Osteocyte (in vitro differentiated cells): ENCODE measurements at regions not wholly inside any gene's neighbourhood (a gene's known extent, or its start where the extent isn't known, plus 50 kb on each side); places are given as distances from the start of the nearest gene placed in this dataset.

Experiments used
- DNase-seq: peaks from one replicate; pipeline ENCODE4 v3.0.0; 2021; ENCODE audit warnings: mixed read lengths; ENCODE audit not compliant: unreplicated experiment; ENCODE audit errors: extremely low spot score
- H3K27ac Mint-ChIP-seq: one replicate; pipeline ENCODE4 v1.8.0; 2021; ENCODE audit warnings: mild to moderate bottlenecking, mixed read lengths; ENCODE audit not compliant: unreplicated experiment
- H3K27me3 Mint-ChIP-seq: one replicate; pipeline ENCODE4 v1.8.0; 2021; ENCODE audit warnings: mixed read lengths; ENCODE audit not compliant: unreplicated experiment
- H3K36me3 Mint-ChIP-seq: one replicate; pipeline ENCODE4 v1.8.0; 2021; ENCODE audit warnings: mixed read lengths; ENCODE audit not compliant: unreplicated experiment
- H3K4me1 Mint-ChIP-seq: one replicate; pipeline ENCODE4 v1.8.0; 2021; ENCODE audit warnings: mixed read lengths; ENCODE audit not compliant: unreplicated experiment
- H3K4me3 Mint-ChIP-seq: one replicate; pipeline ENCODE4 v1.8.0; 2021; ENCODE audit warnings: mild to moderate bottlenecking, moderate library complexity, mixed read lengths; ENCODE audit not compliant: unreplicated experiment
- H3K9me3 Mint-ChIP-seq: one replicate; pipeline ENCODE4 v1.8.0; 2021; ENCODE audit warnings: mixed read lengths; ENCODE audit not compliant: unreplicated experiment
- TF ChIP-seq, protein P1 (sequence below): fragments of 200-600 bp; sonication (generic); IDR thresholded peaks from 2 replicates; pipeline ENCODE4 v1.5.0; 2021; ENCODE audit warnings: antibody characterized with exemption, mild to moderate bottlenecking, moderate library complexity

DNA sequence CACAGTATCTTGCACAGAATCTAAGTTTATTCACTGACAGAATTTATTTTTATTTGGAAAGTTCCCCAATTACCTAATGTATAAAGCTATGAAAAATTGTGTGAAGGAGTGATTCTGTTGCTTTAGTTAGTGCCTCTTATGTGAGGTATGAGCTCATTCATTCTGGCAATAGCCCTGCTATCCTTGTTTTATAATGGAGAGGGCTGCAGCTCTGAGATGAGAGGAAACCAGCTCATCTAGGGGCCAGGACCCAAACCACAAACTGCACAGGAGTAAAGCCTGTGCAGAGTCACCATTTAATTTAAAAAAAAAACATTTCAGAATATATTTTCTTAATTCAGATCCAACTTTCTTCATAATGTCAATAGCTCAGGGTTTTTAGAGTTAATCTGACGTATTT lies 383.0 kb downstream of the TMEM182 start:
- H3K4me3 Mint-ChIP-seq = no peak overlapping the region
- no peak overlapping the region for H3K27ac Mint-ChIP-seq
- no peaks in the 10 kb centered on the region for H3K4me1 Mint-ChIP-seq
- TF ChIP-seq, protein P1, sequence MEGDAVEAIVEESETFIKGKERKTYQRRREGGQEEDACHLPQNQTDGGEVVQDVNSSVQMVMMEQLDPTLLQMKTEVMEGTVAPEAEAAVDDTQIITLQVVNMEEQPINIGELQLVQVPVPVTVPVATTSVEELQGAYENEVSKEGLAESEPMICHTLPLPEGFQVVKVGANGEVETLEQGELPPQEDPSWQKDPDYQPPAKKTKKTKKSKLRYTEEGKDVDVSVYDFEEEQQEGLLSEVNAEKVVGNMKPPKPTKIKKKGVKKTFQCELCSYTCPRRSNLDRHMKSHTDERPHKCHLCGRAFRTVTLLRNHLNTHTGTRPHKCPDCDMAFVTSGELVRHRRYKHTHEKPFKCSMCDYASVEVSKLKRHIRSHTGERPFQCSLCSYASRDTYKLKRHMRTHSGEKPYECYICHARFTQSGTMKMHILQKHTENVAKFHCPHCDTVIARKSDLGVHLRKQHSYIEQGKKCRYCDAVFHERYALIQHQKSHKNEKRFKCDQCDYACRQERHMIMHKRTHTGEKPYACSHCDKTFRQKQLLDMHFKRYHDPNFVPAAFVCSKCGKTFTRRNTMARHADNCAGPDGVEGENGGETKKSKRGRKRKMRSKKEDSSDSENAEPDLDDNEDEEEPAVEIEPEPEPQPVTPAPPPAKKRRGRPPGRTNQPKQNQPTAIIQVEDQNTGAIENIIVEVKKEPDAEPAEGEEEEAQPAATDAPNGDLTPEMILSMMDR = no peak
- no peak for DNase-seq
- no peaks in the 10 kb centered on the region for H3K27me3 Mint-ChIP-seq
- H3K36me3 Mint-ChIP-seq = no peaks in the 10 kb centered on the region
- H3K9me3 Mint-ChIP-seq = no peaks in the 10 kb centered on the region

DNA sequence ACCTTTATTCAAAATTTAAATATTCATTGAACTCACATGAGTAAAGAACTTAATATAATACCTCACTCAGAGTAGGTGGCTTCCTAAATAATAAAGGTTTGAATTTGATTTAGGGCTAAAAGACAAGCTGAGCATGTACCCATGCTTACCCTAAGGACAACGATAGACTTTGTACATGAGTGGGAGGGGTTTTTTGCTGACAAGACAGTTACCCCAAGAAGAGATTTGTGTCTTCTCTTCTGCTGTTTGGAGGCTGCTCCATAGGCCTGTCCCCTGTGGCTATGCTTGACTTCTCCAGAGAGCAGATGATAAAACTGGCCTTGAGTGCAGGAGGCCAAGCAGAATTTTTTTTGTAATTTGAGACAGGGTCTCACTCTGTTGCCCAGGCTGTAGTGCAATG lies 383.9 kb downstream of the TMEM182 start:
- no peak for DNase-seq
- no peaks in the 10 kb centered on the region for H3K9me3 Mint-ChIP-seq
- TF ChIP-seq, protein P1 = no peak
- H3K27ac Mint-ChIP-seq = no peak overlapping the region
- no peak overlapping the region for H3K4me3 Mint-ChIP-seq
- H3K36me3 Mint-ChIP-seq = no peaks in the 10 kb centered on the region
- H3K27me3 Mint-ChIP-seq = no peaks in the 10 kb centered on the region
- no peaks in the 10 kb centered on the region for H3K4me1 Mint-ChIP-seq

DNA sequence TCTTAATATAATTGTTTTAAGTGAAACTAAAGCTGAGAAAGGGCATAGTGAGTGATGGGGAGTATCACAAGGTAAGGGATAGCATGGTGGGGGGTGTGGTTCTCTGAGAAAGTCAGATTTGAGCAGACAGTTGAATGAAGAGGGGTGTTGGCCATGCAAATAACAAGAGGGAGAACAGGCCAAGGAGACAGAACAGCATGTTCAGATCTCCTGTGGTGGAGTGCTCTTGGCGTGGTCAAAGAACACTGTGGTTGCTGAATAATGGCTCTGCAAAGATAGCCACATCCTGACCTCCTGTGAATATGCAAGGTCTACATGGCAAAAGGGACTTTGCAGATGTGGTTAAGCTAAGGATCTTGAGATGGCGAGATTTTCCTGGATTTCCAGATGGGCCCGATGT lies 389.2 kb downstream of the TMEM182 start:
- H3K4me1 Mint-ChIP-seq = no peaks in the 10 kb centered on the region
- H3K9me3 Mint-ChIP-seq = peaks cover 4% of the 10 kb centered on the region
- TF ChIP-seq, protein P1 = no peak
- no peak overlapping the region for H3K4me3 Mint-ChIP-seq
- no peaks in the 10 kb centered on the region for H3K36me3 Mint-ChIP-seq
- no peak overlapping the region for H3K27ac Mint-ChIP-seq
- no peak for DNase-seq
- H3K27me3 Mint-ChIP-seq = no peaks in the 10 kb centered on the region

DNA sequence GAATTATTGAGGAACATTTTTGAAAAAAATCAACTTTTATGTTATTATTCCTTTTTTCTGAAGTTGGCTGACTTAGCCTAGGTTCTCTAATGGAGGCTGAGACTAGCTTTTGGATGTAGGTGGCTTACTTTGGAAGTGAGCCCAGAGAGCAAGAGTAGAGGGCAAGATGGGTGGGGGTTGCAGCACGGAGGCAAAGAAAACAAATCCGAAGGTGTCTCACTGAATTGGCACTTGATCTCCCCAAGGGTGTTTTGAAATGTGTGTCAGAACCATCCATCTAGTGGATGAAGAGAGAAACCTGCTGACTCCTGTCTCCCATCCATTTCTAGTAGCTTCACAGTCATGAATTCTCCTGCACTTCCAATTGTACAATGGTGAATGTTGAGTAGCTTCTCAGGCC lies 390.7 kb downstream of the TMEM182 start:
- Mint-ChIP-seq H3K4me1 (no peaks in the 10 kb centered on the region), H3K36me3 (no peaks in the 10 kb centered on the region), H3K4me3 (no peak overlapping the region), H3K9me3 (peaks cover 4% of the 10 kb centered on the region), H3K27ac (no peak overlapping the region), H3K27me3 (no peaks in the 10 kb centered on the region)
- no peak for DNase-seq
- TF ChIP-seq, protein P1 = no peak

DNA sequence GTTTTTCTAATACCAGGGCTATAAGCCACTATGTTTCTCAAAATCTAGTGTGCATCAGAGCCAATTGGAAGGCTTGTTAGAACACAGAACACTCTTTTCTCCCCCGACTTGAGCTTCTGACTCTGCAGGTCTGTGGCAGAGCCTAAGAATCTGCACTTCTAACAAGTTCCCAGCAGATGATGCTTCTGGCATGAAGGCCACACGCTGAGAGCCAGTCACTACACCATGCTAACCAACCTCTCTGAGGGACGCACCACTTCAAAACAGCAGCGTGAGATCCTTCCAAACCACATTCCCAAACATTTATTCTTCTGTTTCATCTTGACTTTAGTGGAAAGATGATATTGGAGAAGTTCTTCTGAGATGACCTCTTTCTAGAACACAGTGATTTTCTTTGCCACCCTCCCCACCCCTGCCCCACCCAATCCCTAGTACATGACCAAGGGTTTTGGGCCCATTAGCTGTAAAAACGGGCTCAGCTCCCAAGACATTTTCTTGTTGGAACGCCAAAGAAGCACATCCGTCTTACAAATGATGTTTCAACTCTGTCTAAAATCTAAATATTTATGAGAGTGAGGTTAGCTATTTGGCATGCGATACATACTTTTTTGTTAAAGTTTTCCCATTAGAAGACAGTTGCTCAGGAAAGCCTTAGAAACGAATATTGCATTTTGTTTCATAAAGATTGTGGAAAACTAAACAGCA lies 391.9 kb downstream of the TMEM182 start:
- peaks cover 4% of the 10 kb centered on the region for H3K9me3 Mint-ChIP-seq
- no peak overlapping the region for H3K27ac Mint-ChIP-seq
- no peaks in the 10 kb centered on the region for H3K4me1 Mint-ChIP-seq
- H3K27me3 Mint-ChIP-seq = peaks cover 5% of the 10 kb centered on the region
- no peaks in the 10 kb centered on the region for H3K36me3 Mint-ChIP-seq
- TF ChIP-seq, protein P1 = no peak
- H3K4me3 Mint-ChIP-seq = no peak overlapping the region
- no peak for DNase-seq
